HG03045 (cell line): ENCODE measurements at regions not wholly inside any gene's neighbourhood (a gene's known extent, or its start where the extent isn't known, plus 50 kb on each side); places are given as distances from the start of the nearest gene placed in this dataset.
"Not testable (repeated sequence)": the region's sequence is repeated elsewhere in the genome, so short reads cannot be mapped to it uniquely, and the experiment has no call there.

Source experiments
- ATAC-seq: cut with Tn5 transposase; IDR thresholded peaks from one replicate; pipeline ENCODE4 v1.9.1; 2021; ENCODE audit warnings: mild to moderate bottlenecking, moderate library complexity; ENCODE audit not compliant: unreplicated experiment

DNA sequence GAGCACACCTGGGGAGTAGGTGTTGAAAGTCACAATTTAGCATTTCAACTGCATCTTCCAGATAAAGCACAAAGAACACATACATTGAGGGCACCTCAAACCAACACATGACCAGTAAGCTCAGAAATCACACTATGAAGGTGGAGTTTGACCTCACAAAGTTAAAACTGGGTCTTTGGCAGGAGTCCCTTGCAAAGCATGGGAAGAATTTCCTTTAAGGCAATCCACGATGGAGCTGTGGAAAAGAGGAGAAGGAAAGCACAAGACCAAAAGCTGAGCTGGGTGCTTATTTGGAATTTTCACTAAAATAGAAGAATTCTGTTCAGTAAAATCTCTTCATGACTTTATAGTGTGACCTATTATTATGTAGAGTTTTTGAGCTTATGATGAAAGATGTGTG lies 212.9 kb upstream of the APCDD1 start:
- no peak for ATAC-seq

- no peak for ATAC-seq
These were observed 211.3 kb upstream of the APCDD1 start for GRCh38 chr18:10242936-10243680.

- ATAC-seq: no peak
These were observed 210.1 kb upstream of the APCDD1 start for GRCh38 chr18:10244341-10244740.

GRCh38 chr18:10245031-10245845 lies 209.2 kb upstream of the APCDD1 start:
- no peak for ATAC-seq

DNA sequence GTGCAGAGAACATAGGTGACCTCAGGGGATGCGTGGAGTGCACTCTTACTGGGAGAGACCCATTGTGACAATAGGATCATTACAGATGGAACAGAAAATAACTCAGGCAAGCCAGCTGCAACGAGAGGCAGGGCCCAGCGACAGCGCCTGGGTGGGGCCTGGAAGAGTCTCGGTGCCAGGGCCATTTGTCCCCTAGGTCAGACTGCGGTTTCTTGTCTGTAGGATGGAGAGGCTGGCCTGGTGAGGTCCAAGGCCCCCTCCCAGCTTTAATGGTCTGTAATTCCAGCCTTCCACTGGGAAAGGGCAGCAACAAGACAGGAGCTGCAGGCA lies 208.6 kb upstream of the APCDD1 start:
- no peak for ATAC-seq

DNA sequence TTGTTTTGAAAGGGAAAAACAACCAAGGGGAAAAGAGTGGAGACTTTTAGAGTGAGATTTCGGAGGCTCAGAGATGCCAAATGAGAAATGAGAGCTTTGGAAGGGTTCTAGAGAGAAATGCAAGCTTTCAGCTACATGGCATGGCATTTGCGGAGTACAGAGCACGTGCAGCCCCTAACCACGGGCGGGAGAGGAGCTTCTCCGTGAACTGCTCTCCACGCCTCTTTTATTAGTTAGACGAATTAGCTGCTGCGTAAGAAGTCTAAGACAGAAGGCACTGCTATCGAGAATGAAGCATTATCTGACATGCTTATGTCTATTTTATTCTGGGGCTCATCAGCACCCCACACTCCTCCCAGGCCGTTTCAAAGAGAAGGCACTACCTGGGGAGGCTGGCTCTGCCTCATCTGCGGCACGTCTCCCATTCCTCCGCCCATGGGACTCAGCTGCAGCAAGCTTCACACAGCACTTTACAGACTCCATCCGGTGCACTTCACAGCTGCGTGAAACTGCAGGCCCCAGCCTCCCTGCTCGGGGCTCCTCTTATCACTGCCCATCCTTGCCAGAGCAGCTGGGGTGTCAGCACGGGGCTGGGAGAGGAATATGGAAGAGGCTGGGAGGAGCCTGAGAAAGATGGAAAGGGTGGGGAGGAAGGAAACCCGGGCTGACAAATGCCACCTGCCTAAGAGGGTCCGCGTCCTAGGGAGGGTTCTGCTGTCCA lies 207.3 kb upstream of the APCDD1 start:
- ATAC-seq: no peak

- no peak for ATAC-seq
These were observed 206.7 kb upstream of the APCDD1 start for GRCh38 chr18:10247742-10248082.

- no peak for ATAC-seq
These were observed 205.7 kb upstream of the APCDD1 start for GRCh38 chr18:10248738-10249137.

- no peak for ATAC-seq
These were observed 205.2 kb upstream of the APCDD1 start for GRCh38 chr18:10249270-10249669.

- no peak for ATAC-seq
These were observed 204.6 kb upstream of the APCDD1 start for GRCh38 chr18:10249801-10250200.

DNA sequence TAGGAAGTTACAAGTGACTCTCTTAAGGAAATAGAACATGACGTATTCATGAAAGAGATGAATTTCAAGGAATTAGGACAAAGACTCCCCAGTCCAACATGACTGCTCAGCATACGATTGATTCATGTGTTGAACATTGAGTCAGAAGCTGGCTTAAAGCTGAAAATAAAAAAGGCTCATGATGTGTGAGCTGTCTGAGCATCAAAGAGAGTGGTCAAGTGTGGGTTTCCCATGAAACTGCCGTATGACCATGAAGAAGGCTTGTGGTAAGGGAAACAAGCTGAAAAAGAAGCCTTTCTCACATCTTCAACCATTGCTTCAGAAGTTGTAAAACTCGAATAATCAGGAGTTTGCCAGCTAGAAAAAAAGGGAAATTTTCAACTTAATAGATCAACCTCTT lies 201.9 kb upstream of the APCDD1 start:
- ATAC-seq: no peak

DNA sequence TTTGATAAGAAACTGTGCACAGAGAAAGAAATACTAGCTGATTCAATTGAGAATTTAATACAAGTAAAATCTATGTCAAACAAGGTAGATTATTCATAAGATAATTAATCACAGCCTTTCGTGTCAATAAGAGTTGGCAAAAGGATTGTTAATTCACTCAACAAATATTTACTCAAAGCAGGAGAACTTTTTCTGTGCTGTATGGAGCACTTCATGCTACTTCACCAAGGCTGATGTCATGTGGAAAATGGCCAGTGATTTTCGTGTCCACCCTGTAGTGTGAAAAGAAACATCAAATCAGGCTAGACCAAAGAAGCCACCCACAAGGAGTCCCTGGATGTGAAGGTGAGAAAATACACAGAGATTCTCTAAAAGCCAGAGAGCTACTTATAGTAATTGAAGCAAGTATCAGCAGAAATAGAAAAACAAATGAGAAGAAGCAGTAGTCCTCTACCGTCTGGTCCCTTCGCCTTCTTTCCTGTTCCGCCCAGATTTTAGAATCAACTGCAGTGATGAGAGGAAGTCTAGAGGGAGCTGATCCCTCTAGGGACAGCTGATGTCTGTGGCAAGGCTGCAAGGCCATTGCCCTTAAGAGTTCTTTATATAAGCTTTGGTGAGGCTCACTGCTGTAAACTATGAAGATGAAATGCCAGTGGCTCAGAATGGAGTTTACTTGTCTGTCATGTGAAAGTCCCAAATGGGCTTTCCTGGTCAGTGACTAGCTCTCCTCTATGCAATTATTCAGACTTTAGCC lies 201.3 kb upstream of the APCDD1 start:
- ATAC-seq: no peak

- ATAC-seq: not testable (repeated sequence)
These were observed 198.2 kb upstream of the APCDD1 start for GRCh38 chr18:10256276-10256675.

DNA sequence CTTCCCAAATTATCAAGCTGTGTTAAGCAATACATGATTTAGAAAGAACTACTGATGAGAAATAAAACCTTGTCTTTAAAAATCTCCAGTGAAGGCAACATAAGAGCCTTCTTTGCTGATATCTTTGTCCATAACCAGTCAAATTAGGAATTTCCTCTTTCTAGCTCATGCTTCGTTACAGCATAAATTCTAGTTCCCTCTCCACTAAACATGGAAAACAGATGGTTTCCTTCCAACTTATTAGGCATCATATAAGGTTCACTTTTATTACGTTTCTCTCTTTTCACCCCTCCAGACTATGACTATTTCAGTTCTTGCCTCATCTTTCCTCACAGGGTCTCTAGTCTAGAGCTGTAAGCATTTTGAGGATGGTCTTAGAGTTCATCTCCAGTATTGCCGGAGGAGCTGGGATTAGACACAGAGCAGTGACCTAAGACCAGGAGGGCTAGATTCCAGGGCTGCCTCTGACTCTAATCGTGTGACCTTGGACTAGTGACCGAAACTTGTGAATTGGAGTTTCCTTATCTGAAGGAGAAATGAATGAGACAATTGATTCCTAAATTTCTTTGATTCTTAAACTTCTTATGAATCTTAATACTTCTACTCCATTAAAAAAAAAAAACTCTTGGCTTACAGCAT lies 195.5 kb upstream of the APCDD1 start:
- no peak for ATAC-seq

- no peak for ATAC-seq
These were observed 194.5 kb upstream of the APCDD1 start for GRCh38 chr18:10259901-10260300.

GRCh38 chr18:10261344-10262276 lies 192.8 kb upstream of the APCDD1 start:
- no peak for ATAC-seq

GRCh38 chr18:10262566-10262965 lies 191.9 kb upstream of the APCDD1 start:
- no peak for ATAC-seq

DNA sequence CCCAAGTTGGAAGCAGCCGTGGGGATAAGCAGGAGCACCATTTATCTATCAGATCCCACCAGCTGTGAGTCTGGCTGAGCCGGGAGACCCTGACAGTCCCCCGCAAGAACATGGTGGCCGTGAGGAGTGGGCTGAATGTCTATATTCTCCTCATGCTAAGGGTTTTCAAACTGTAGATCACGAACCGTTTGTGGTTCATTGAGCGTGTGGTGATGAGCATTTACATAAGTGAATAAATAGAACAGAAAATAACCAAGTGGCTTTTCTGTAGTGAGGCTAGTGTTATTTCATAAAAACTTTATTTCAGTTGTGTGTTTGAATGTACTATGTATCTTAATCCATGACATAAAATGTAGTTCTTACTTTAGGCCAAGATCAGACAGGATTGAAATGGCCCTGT lies 190.2 kb upstream of the APCDD1 start:
- no peak for ATAC-seq

- ATAC-seq: no peak
These were observed 188.7 kb upstream of the APCDD1 start for GRCh38 chr18:10265560-10266333.
